Uterus (tissue), 3 donors: ENCODE measurements at regions not wholly inside any gene's neighbourhood (a gene's known extent, or its start where the extent isn't known, plus 50 kb on each side); places are given as distances from the start of the nearest gene placed in this dataset.

Experiments
- DNase-seq, 2 donors: peaks; one replicate each; pipeline ENCODE4 v3.0.0-alpha.2; 2019 to 2020
- H3K27ac ChIP-seq, 2 donors: fragments of 200-600 bp; sonication (generic); 1 replicate in 1 of 2; 2 replicates in 1 of 2; pipeline ENCODE4 v1.5.1; 2016 to 2018
- H3K27me3 ChIP-seq, 2 donors: fragments of 200-600 bp; sonication (generic); one replicate each; pipeline ENCODE4 v1.5.1; 2018 to 2019; ENCODE audit warnings: control low read depth in 1 of 2
- H3K36me3 ChIP-seq, 2 donors: fragments of 200-600 bp; sonication (generic); one replicate each; pipeline ENCODE4 v1.5.1; 2019; ENCODE audit warnings: control low read depth in 1 of 2
- H3K4me1 ChIP-seq, 2 donors: fragments of 200-600 bp; sonication (generic); one replicate each; pipeline ENCODE4 v1.5.1; 2018 to 2019; ENCODE audit warnings: control low read depth in 1 of 2
- H3K4me3 ChIP-seq, 2 donors: fragments of 200-600 bp; sonication (generic); 1 replicate in 1 of 2; 2 replicates in 1 of 2; pipeline ENCODE4 v1.5.1; 2018 to 2019; ENCODE audit warnings: mild to moderate bottlenecking in 1 of 2
- H3K9me3 ChIP-seq, 2 donors: fragments of 200-600 bp; sonication (generic); one replicate each; pipeline ENCODE4 v1.5.1; 2019; ENCODE audit warnings: control low read depth in 1 of 2
- POLR2A ChIP-seq, 2 donors: fragments of 450-650 bp; IDR thresholded peaks; one replicate each; pipeline ENCODE4 v1.6.1; 2016; ENCODE audit warnings: antibody characterized with exemption in 2 of 2, mild to moderate bottlenecking in 1 of 2, moderate library complexity in 1 of 2
- intact Hi-C: fragments of 100-400 bp; cut with DNase I; formaldehyde crosslinking; loops from one replicate; pipeline ENCODE4 v1.15.1; 2023; ENCODE audit warnings: low total_unique reads
- TF ChIP-seq, protein P1 (sequence below), 4 experiments: fragments of 200-600 bp in 2 of 4; fragments of 450-650 bp in 2 of 4; sonication (generic) in 2 of 4; IDR thresholded peaks; one replicate each; pipeline ENCODE4 v1.5.1; 2016 to 2019; ENCODE audit warnings: antibody characterized with exemption in 4 of 4, mild to moderate bottlenecking in 2 of 4, moderate library complexity in 1 of 4
- donor health status: DM: yes; HTN: yes; CAD: no.

GRCh38 chr3:186471771-186472170 lies 72.4 kb downstream of the CRYGS start:
- H3K36me3 ChIP-seq = no peaks in the 10 kb centered on the region
- no peaks in the 10 kb centered on the region for H3K9me3 ChIP-seq
- no peaks in the 10 kb centered on the region for H3K4me1 ChIP-seq
- H3K4me3 ChIP-seq = no peak overlapping the region
- H3K27ac ChIP-seq = no peak overlapping the region
- H3K27me3 ChIP-seq = no peaks in the 10 kb centered on the region
- TF ChIP-seq, protein P1, sequence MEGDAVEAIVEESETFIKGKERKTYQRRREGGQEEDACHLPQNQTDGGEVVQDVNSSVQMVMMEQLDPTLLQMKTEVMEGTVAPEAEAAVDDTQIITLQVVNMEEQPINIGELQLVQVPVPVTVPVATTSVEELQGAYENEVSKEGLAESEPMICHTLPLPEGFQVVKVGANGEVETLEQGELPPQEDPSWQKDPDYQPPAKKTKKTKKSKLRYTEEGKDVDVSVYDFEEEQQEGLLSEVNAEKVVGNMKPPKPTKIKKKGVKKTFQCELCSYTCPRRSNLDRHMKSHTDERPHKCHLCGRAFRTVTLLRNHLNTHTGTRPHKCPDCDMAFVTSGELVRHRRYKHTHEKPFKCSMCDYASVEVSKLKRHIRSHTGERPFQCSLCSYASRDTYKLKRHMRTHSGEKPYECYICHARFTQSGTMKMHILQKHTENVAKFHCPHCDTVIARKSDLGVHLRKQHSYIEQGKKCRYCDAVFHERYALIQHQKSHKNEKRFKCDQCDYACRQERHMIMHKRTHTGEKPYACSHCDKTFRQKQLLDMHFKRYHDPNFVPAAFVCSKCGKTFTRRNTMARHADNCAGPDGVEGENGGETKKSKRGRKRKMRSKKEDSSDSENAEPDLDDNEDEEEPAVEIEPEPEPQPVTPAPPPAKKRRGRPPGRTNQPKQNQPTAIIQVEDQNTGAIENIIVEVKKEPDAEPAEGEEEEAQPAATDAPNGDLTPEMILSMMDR (IDR thresholded peaks at IDR 0.05) = no peak
- TF ChIP-seq POLR2A (IDR thresholded peaks at IDR 0.05) = no peak
- no peak for DNase-seq
- intact Hi-C loops = no loop called here

DNA sequence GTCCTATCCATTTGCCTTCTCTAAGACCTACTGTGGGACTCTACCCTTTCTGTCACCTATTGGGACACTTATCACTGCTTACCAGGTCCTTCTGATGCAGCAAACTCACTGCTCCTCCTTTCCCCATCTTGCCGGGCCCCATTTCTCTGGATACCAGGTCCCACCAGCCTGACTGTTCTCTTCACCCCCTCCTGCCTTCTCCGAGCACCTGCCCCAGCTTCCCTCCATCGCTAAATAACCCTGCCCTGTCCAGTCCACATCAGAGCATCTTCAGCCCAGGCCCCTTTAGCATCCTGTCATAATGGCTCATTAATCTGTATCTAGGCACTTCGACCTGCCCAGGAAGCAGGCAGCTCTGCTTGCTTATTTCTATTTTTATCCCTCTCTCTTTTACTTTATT lies 74.7 kb downstream of the CRYGS start:
- Histone ChIP-seq H3K27ac (no peak overlapping the region), H3K4me1 (no peaks in the 10 kb centered on the region), H3K4me3 (no peak overlapping the region), H3K9me3 (no peaks in the 10 kb centered on the region), H3K27me3 (no peaks in the 10 kb centered on the region), H3K36me3 (no peaks in the 10 kb centered on the region)
- TF ChIP-seq, protein P1 (IDR thresholded peaks at IDR 0.05) = no peak
- TF ChIP-seq POLR2A (IDR thresholded peaks at IDR 0.05) = no peak
- no peak for DNase-seq
- intact Hi-C loops = no loop called here

DNA sequence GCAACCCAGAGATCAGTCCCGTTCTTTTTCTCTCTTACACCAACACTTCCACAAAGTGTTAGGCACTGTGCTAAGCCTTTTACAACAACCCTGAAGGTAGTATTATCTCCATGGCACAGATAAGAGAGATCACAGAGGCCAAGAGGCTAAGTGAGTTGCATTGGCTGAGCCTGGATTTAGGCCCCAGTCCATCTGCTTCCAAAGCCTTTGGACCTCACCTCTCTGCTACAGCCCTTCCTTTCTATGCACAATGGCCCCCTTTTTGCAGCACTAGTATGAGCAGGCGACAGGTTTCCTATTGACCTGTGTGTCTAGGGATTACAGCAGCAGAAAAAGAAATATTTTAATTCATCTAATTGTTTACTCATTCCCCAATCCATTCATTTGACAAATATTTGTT lies 76.2 kb downstream of the CRYGS start:
- no peak for DNase-seq
- H3K9me3 ChIP-seq = no peaks in the 10 kb centered on the region
- H3K4me1 ChIP-seq = no peaks in the 10 kb centered on the region
- no peaks in the 10 kb centered on the region for H3K27me3 ChIP-seq
- no peak for TF ChIP-seq POLR2A (IDR thresholded peaks at IDR 0.05)
- TF ChIP-seq, protein P1 (IDR thresholded peaks at IDR 0.05) = no peak
- H3K4me3 ChIP-seq = no peak overlapping the region
- no peak overlapping the region for H3K27ac ChIP-seq
- intact Hi-C loops = no loop called here
- no peaks in the 10 kb centered on the region for H3K36me3 ChIP-seq

DNA sequence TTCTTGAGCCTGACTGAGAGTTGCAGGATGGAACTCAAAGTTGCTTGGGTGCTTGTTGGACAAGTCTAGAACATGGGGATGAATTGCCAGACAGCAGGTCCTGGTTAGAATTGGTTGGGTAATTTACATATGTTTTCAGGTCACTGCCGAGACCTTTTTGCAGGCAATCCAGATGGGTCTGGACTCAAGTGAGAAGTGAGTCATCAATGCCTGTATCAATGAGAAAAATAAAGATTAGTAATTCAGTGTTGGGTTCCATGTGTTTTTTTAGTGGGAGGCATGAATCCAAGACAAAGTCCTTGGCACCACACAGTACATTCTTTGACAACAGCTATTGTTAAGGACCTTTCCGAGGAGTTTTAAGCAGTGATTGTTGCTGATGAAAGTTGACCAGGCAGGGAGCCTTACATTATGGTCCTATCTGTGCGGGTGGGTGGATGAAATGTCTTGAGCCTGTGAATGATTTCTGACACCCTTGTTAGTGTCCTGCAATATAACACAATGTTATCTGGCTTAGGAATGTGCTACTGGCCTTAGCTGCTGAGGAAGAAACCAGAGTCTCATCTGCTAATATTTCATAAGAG lies 77.7 kb downstream of the CRYGS start:
- H3K9me3 ChIP-seq = no peaks in the 10 kb centered on the region
- intact Hi-C loops = no loop called here
- H3K4me3 ChIP-seq = no peak overlapping the region
- H3K36me3 ChIP-seq = no peaks in the 10 kb centered on the region
- H3K4me1 ChIP-seq = no peaks in the 10 kb centered on the region
- no peak for DNase-seq
- no peak overlapping the region for H3K27ac ChIP-seq
- TF ChIP-seq, protein P1 (IDR thresholded peaks at IDR 0.05) = no peak
- no peak for TF ChIP-seq POLR2A (IDR thresholded peaks at IDR 0.05)
- H3K27me3 ChIP-seq = no peaks in the 10 kb centered on the region

GRCh38 chr3:186465508-186465907 lies 78.7 kb downstream of the CRYGS start:
- H3K36me3 ChIP-seq = no peaks in the 10 kb centered on the region
- H3K27ac ChIP-seq = no peak overlapping the region
- no peaks in the 10 kb centered on the region for H3K4me1 ChIP-seq
- no peaks in the 10 kb centered on the region for H3K9me3 ChIP-seq
- no peak for TF ChIP-seq POLR2A (IDR thresholded peaks at IDR 0.05)
- TF ChIP-seq, protein P1 (IDR thresholded peaks at IDR 0.05) = no peak
- H3K27me3 ChIP-seq = no peaks in the 10 kb centered on the region
- DNase-seq = no peak
- no peak overlapping the region for H3K4me3 ChIP-seq
- intact Hi-C loops = no loop called here
